DOHH2 (cell line): ENCODE measurements at regions not wholly inside any gene's neighbourhood (a gene's known extent, or its start where the extent isn't known, plus 50 kb on each side); places are given as distances from the start of the nearest gene placed in this dataset.

ENCODE experiments used
- EZH2phosphoT487 ChIP-seq: fragments of 200-600 bp; sonication (generic); IDR thresholded peaks from 2 replicates; pipeline ENCODE4 v1.6.1; 2017; ENCODE audit warnings: borderline replicate concordance, mild to moderate bottlenecking, antibody characterized with exemption, low read length, moderate library complexity, mixed read lengths
- TF ChIP-seq, protein P1 (sequence below): fragments of 200-600 bp; sonication (generic); IDR thresholded peaks from one replicate; pipeline ENCODE4 v1.5.1; 2014; ENCODE audit warnings: antibody characterized with exemption, mild to moderate bottlenecking, low read depth, low read length; ENCODE audit not compliant: poor library complexity, severe bottlenecking

GRCh38 chr12:92395322-92395721, 249.7 kb upstream of the BTG1 start:
- TF ChIP-seq, protein P1, sequence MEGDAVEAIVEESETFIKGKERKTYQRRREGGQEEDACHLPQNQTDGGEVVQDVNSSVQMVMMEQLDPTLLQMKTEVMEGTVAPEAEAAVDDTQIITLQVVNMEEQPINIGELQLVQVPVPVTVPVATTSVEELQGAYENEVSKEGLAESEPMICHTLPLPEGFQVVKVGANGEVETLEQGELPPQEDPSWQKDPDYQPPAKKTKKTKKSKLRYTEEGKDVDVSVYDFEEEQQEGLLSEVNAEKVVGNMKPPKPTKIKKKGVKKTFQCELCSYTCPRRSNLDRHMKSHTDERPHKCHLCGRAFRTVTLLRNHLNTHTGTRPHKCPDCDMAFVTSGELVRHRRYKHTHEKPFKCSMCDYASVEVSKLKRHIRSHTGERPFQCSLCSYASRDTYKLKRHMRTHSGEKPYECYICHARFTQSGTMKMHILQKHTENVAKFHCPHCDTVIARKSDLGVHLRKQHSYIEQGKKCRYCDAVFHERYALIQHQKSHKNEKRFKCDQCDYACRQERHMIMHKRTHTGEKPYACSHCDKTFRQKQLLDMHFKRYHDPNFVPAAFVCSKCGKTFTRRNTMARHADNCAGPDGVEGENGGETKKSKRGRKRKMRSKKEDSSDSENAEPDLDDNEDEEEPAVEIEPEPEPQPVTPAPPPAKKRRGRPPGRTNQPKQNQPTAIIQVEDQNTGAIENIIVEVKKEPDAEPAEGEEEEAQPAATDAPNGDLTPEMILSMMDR = no peak
- no peak for TF ChIP-seq EZH2phosphoT487
